Naive thymus-derived CD4-positive, alpha-beta T cell (primary cell): ENCODE measurements at regions not wholly inside any gene's neighbourhood (a gene's known extent, or its start where the extent isn't known, plus 50 kb on each side); places are given as distances from the start of the nearest gene placed in this dataset.

Experiments used
- ATAC-seq: fragments of 150-1000 bp; cut with Tn5 transposase; 2 replicates; pipeline ENCODE4 v1.10.0; 2021; ENCODE audit warnings: mild to moderate bottlenecking, moderate library complexity
- CTCF ChIA-PET: fragments of 350-600 bp; sonication (Branson Sonifier 250); formaldehyde crosslinking; loops from one replicate; lab custom pipeline; 2021; ENCODE audit warnings: antibody characterized with exemption; lab: Charles Lee
- POLR2A ChIA-PET: fragments of 350-600 bp; sonication (Branson Sonifier 250); formaldehyde crosslinking; loops from one replicate; lab custom pipeline; 2021; ENCODE audit warnings: antibody characterized with exemption, inconsistent platforms; lab: Charles Lee
- DNase-seq, 9 donors: peaks; one replicate each; pipeline versions ENCODE4 v3.0.0 to v3.0.0-alpha.2; 2020 to 2022; ENCODE audit warnings: mixed read lengths in 1 of 9
- H3K27ac ChIP-seq: one replicate; pipeline ENCODE4 v1.7.0; 2013; ENCODE audit warnings: mild to moderate bottlenecking, low read depth, low read length, moderate library complexity
- H3K27me3 ChIP-seq, 2 donors: one replicate each; pipeline ENCODE4 v1.7.0; 2013; ENCODE audit warnings: low read length in 2 of 2, mild to moderate bottlenecking in 2 of 2, moderate library complexity in 2 of 2; ENCODE audit not compliant: control insufficient read depth in 2 of 2, insufficient read depth in 2 of 2
- H3K36me3 ChIP-seq, 3 experiments: 1 replicate in 2 of 3; 2 replicates in 1 of 3; pipeline ENCODE4 v1.7.0; 2013; ENCODE audit warnings: low read length in 3 of 3, mild to moderate bottlenecking in 3 of 3, moderate library complexity in 1 of 3; ENCODE audit not compliant: insufficient read depth in 3 of 3, control insufficient read depth in 2 of 3
- H3K4me1 ChIP-seq, 2 donors: one replicate each; pipeline ENCODE4 v1.7.0; 2013; ENCODE audit warnings: low read length in 2 of 2, mild to moderate bottlenecking in 2 of 2, moderate library complexity in 1 of 2; ENCODE audit not compliant: control insufficient read depth in 2 of 2, insufficient read depth in 2 of 2
- H3K4me3 ChIP-seq: 2 replicates; pipeline ENCODE4 v1.7.0; 2013; ENCODE audit warnings: mild to moderate bottlenecking, low read length
- H3K9me3 ChIP-seq, 3 experiments: 1 replicate in 2 of 3; 2 replicates in 1 of 3; pipeline ENCODE4 v1.7.0; 2013; ENCODE audit warnings: low read length in 3 of 3; ENCODE audit not compliant: control insufficient read depth in 2 of 3
- H3K27ac Mint-ChIP-seq, 9 donors: one replicate each; pipeline ENCODE4 v1.8.0; 2020 to 2022; ENCODE audit warnings: mixed read lengths in 9 of 9, mild to moderate bottlenecking in 8 of 9, moderate library complexity in 5 of 9, inconsistent platforms in 2 of 9
- H3K27me3 Mint-ChIP-seq, 5 donors: one replicate each; pipeline ENCODE4 v1.8.0; 2021 to 2022; ENCODE audit warnings: mixed read lengths in 5 of 5, mild to moderate bottlenecking in 1 of 5
- H3K36me3 Mint-ChIP-seq, 5 donors: one replicate each; pipeline ENCODE4 v1.8.0; 2020 to 2022; ENCODE audit warnings: mixed read lengths in 5 of 5, mild to moderate bottlenecking in 3 of 5, inconsistent platforms in 1 of 5
- H3K4me1 Mint-ChIP-seq, 7 donors: one replicate each; pipeline ENCODE4 v1.8.0; 2020 to 2022; ENCODE audit warnings: mixed read lengths in 7 of 7, mild to moderate bottlenecking in 3 of 7, inconsistent platforms in 1 of 7
- H3K4me3 Mint-ChIP-seq, 10 donors: one replicate each; pipeline ENCODE4 v1.8.0; 2020 to 2022; ENCODE audit warnings: mild to moderate bottlenecking in 10 of 10, mixed read lengths in 10 of 10, moderate library complexity in 6 of 10, inconsistent platforms in 2 of 10
- H3K9me3 Mint-ChIP-seq, 11 donors: one replicate each; pipeline ENCODE4 v1.8.0; 2020 to 2022; ENCODE audit warnings: mixed read lengths in 11 of 11, mild to moderate bottlenecking in 4 of 11, inconsistent platforms in 1 of 11, moderate library complexity in 1 of 11
- intact Hi-C, 2 donors: fragments of 100-400 bp; cut with micrococcal nuclease; formaldehyde crosslinking; loops; one replicate each; pipeline ENCODE4 v1.15.1; 2023

- Histone ChIP-seq H3K4me3 (no peak overlapping the region), H3K4me1 (no peaks in the 10 kb centered on the region), H3K27ac (no peak overlapping the region), H3K36me3 (no peaks in the 10 kb centered on the region), H3K9me3 (no peaks in the 10 kb centered on the region), H3K27me3 (no peaks in the 10 kb centered on the region)
- Mint-ChIP-seq H3K27me3 (peaks cover 14 to 59% (median 31%) of the 10 kb centered on the region in 5 donors), H3K36me3 (no peaks in the 10 kb centered on the region), H3K9me3 (peaks cover 0 to 4% (median 0%) of the 10 kb centered on the region in 11 donors), H3K4me3 (no peak overlapping the region), H3K27ac (no peak overlapping the region), H3K4me1 (no peaks in the 10 kb centered on the region)
- intact Hi-C loops = no loop called here
- ChIA-PET POLR2A (no interaction called here), CTCF (no interaction called here)
- DNase-seq (no peak), ATAC-seq (no peak)
These were observed 125.9 kb upstream of the MYCN start for GRCh38 chr2:15814403-15814802.

GRCh38 chr2:15814946-15815345 is 125.4 kb upstream of the MYCN start:
- CTCF ChIA-PET = no interaction called here

GRCh38 chr2:15816226-15816625 is 124.1 kb upstream of the MYCN start:
- Mint-ChIP-seq H3K27me3 (peaks cover 24 to 68% (median 31%) of the 10 kb centered on the region in 5 donors), H3K9me3 (peaks cover 0 to 4% (median 0%) of the 10 kb centered on the region in 11 donors), H3K36me3 (no peaks in the 10 kb centered on the region), H3K27ac (no peak overlapping the region), H3K4me3 (no peak overlapping the region), H3K4me1 (no peaks in the 10 kb centered on the region)
- ChIA-PET CTCF (no interaction called here), POLR2A (no interaction called here)
- Histone ChIP-seq H3K4me3 (no peak overlapping the region), H3K27ac (no peak overlapping the region), H3K36me3 (no peaks in the 10 kb centered on the region), H3K4me1 (no peaks in the 10 kb centered on the region), H3K9me3 (no peaks in the 10 kb centered on the region), H3K27me3 (no peaks in the 10 kb centered on the region)
- intact Hi-C loops = no loop called here
- ATAC-seq = no peak
- no peak for DNase-seq

More at GRCh38 chr2:15814946-15815345, 125.4 kb upstream of the MYCN start:
- peaks cover 0 to 4% (median 0%) of the 10 kb centered on the region in 11 donors for H3K9me3 Mint-ChIP-seq
- intact Hi-C loops = no loop called here
- H3K27me3 Mint-ChIP-seq = peaks cover 19 to 63% (median 31%) of the 10 kb centered on the region in 5 donors
- DNase-seq (no peak), ATAC-seq (no peak)
- no peak overlapping the region for H3K27ac Mint-ChIP-seq
- Histone ChIP-seq H3K27me3 (no peaks in the 10 kb centered on the region), H3K27ac (no peak overlapping the region), H3K4me3 (no peak overlapping the region), H3K4me1 (no peaks in the 10 kb centered on the region), H3K9me3 (no peaks in the 10 kb centered on the region), H3K36me3 (no peaks in the 10 kb centered on the region)
- no peak overlapping the region for H3K4me3 Mint-ChIP-seq
- H3K4me1 Mint-ChIP-seq = no peaks in the 10 kb centered on the region
- POLR2A ChIA-PET = no interaction called here
- H3K36me3 Mint-ChIP-seq = no peaks in the 10 kb centered on the region

GRCh38 chr2:15816674-15817406 is 123.5 kb upstream of the MYCN start:
- no peak for DNase-seq
- POLR2A ChIA-PET = no interaction called here

GRCh38 chr2:15817748-15818147 is 122.6 kb upstream of the MYCN start:
- ChIA-PET CTCF (no interaction called here), POLR2A (no interaction called here)
- Mint-ChIP-seq H3K36me3 (no peaks in the 10 kb centered on the region), H3K9me3 (peaks cover 0 to 4% (median 0%) of the 10 kb centered on the region in 11 donors), H3K27ac (no peak overlapping the region), H3K4me3 (no peak overlapping the region), H3K4me1 (no peaks in the 10 kb centered on the region), H3K27me3 (peaks cover 24 to 53% (median 28%) of the 10 kb centered on the region in 5 donors)
- Histone ChIP-seq H3K36me3 (no peaks in the 10 kb centered on the region), H3K4me1 (no peaks in the 10 kb centered on the region), H3K4me3 (no peak overlapping the region), H3K27me3 (no peaks in the 10 kb centered on the region), H3K9me3 (no peaks in the 10 kb centered on the region), H3K27ac (no peak overlapping the region)
- intact Hi-C loops = no loop called here
- no peak for ATAC-seq
- DNase-seq = no peak

More at GRCh38 chr2:15816674-15817406, 123.5 kb upstream of the MYCN start:
- CTCF ChIA-PET = no interaction called here
- Histone ChIP-seq H3K9me3 (no peaks in the 10 kb centered on the region), H3K27me3 (no peaks in the 10 kb centered on the region), H3K27ac (no peak overlapping the region), H3K4me3 (no peak overlapping the region), H3K36me3 (no peaks in the 10 kb centered on the region), H3K4me1 (no peaks in the 10 kb centered on the region)
- intact Hi-C loops = no loop called here
- H3K27ac Mint-ChIP-seq = no peak overlapping the region
- H3K9me3 Mint-ChIP-seq = peaks cover 0 to 4% (median 0%) of the 10 kb centered on the region in 11 donors
- no peaks in the 10 kb centered on the region for H3K4me1 Mint-ChIP-seq
- no peak overlapping the region for H3K4me3 Mint-ChIP-seq
- H3K36me3 Mint-ChIP-seq = no peaks in the 10 kb centered on the region
- ATAC-seq = no peak
- H3K27me3 Mint-ChIP-seq = peaks cover 24 to 62% (median 31%) of the 10 kb centered on the region in 5 donors

- DNase-seq (no peak), ATAC-seq (no peak)
- peaks cover 0 to 5% (median 0%) of the 10 kb centered on the region in 11 donors for H3K9me3 Mint-ChIP-seq
- Histone ChIP-seq H3K4me3 (no peak overlapping the region), H3K9me3 (no peaks in the 10 kb centered on the region), H3K4me1 (no peaks in the 10 kb centered on the region), H3K27ac (no peak overlapping the region), H3K27me3 (no peaks in the 10 kb centered on the region), H3K36me3 (no peaks in the 10 kb centered on the region)
- ChIA-PET CTCF (no interaction called here), POLR2A (no interaction called here)
- no peaks in the 10 kb centered on the region for H3K36me3 Mint-ChIP-seq
- H3K4me1 Mint-ChIP-seq = no peaks in the 10 kb centered on the region
- H3K4me3 Mint-ChIP-seq = no peak overlapping the region
- peaks cover 24 to 52% (median 28%) of the 10 kb centered on the region in 5 donors for H3K27me3 Mint-ChIP-seq
- no peak overlapping the region for H3K27ac Mint-ChIP-seq
- intact Hi-C loops = no loop called here
These were observed 122.0 kb upstream of the MYCN start for GRCh38 chr2:15818318-15818753.

GRCh38 chr2:15818881-15819280 is 121.5 kb upstream of the MYCN start:
- peaks cover 24 to 51% (median 28%) of the 10 kb centered on the region in 5 donors for H3K27me3 Mint-ChIP-seq
- CTCF ChIA-PET = no interaction called here
- Histone ChIP-seq H3K27ac (no peak overlapping the region), H3K4me1 (no peaks in the 10 kb centered on the region), H3K27me3 (no peaks in the 10 kb centered on the region), H3K4me3 (no peak overlapping the region), H3K9me3 (no peaks in the 10 kb centered on the region), H3K36me3 (no peaks in the 10 kb centered on the region)
- no peak overlapping the region for H3K4me3 Mint-ChIP-seq
- intact Hi-C loops = no loop called here
- no peak overlapping the region for H3K27ac Mint-ChIP-seq
- H3K9me3 Mint-ChIP-seq = peaks cover 0 to 5% (median 0%) of the 10 kb centered on the region in 11 donors
- ATAC-seq (no peak), DNase-seq (no peak)
- POLR2A ChIA-PET = no interaction called here
- no peaks in the 10 kb centered on the region for H3K36me3 Mint-ChIP-seq
- no peaks in the 10 kb centered on the region for H3K4me1 Mint-ChIP-seq
